DND-41 (cell line): ENCODE measurements at regions not wholly inside any gene's neighbourhood (a gene's known extent, or its start where the extent isn't known, plus 50 kb on each side); places are given as distances from the start of the nearest gene placed in this dataset.

ENCODE experiments used
- ATAC-seq: fragments of 200-7000 bp; cut with Tn5 transposase; 3 replicates; pipeline ENCODE4 v1.9.1; 2021; ENCODE audit warnings: low read depth; ENCODE audit not compliant: insufficient read depth
- DNase-seq: peaks from one replicate; pipeline ENCODE4 v3.0.0-alpha.2; 2020
- H2AFZ ChIP-seq: 2 replicates; pipeline ENCODE4 v1.6.0; 2012; ENCODE audit warnings: low read depth, low read length
- H3K27ac ChIP-seq: 2 replicates; pipeline ENCODE4 v1.5.1; 2012; ENCODE audit warnings: low read length, inconsistent platforms
- H3K27me3 ChIP-seq: fragments of 200-600 bp; sonication (generic); 2 replicates; pipeline ENCODE4 v1.6.0; 2012; ENCODE audit warnings: low read length, mild to moderate bottlenecking, inconsistent platforms; ENCODE audit not compliant: insufficient read depth, poor library complexity
- H3K36me3 ChIP-seq: 2 replicates; pipeline ENCODE4 v1.5.1; 2012; ENCODE audit warnings: low read length, inconsistent platforms; ENCODE audit not compliant: insufficient read depth
- H3K4me1 ChIP-seq: 2 replicates; pipeline ENCODE4 v1.5.1; 2012; ENCODE audit warnings: mild to moderate bottlenecking, low read length; ENCODE audit not compliant: insufficient read depth
- H3K4me2 ChIP-seq: 2 replicates; pipeline ENCODE4 v1.6.0; 2012; ENCODE audit warnings: mild to moderate bottlenecking, moderate library complexity, low read length, inconsistent platforms; ENCODE audit not compliant: insufficient read depth
- H3K4me3 ChIP-seq, 2 experiments: fragments of 200-600 bp in 1 of 2; shearing (Covaris generic) in 1 of 2; 2 replicates each; pipeline ENCODE4 v1.5.1; 2012 to 2016; ENCODE audit warnings: inconsistent platforms in 2 of 2, low read length in 2 of 2, mild to moderate bottlenecking in 2 of 2, low read depth in 1 of 2, moderate library complexity in 1 of 2
- H3K79me2 ChIP-seq: 2 replicates; pipeline ENCODE4 v1.6.0; 2012; ENCODE audit warnings: low read length, inconsistent platforms; ENCODE audit not compliant: insufficient read depth
- H3K9ac ChIP-seq: 2 replicates; pipeline ENCODE4 v1.6.0; 2012; ENCODE audit warnings: low read depth, mild to moderate bottlenecking, inconsistent platforms, low read length, moderate library complexity
- H3K9me3 ChIP-seq: 2 replicates; pipeline ENCODE4 v1.5.1; 2012; ENCODE audit warnings: low read length, moderate library complexity, mild to moderate bottlenecking, inconsistent platforms; ENCODE audit not compliant: insufficient read depth, severe bottlenecking
- H4K20me1 ChIP-seq: 2 replicates; pipeline ENCODE4 v1.6.0; 2012; ENCODE audit warnings: low read length; ENCODE audit not compliant: insufficient read depth
- EZH2 ChIP-seq: IDR thresholded peaks from 3 replicates; pipeline ENCODE4 v1.6.1; 2012; ENCODE audit warnings: borderline replicate concordance, low read depth, mild to moderate bottlenecking, moderate library complexity, low read length, inconsistent platforms; ENCODE audit not compliant: severe bottlenecking
- TF ChIP-seq, protein P1 (sequence below): IDR thresholded peaks from 2 replicates; pipeline ENCODE4 v1.5.1; 2012; ENCODE audit warnings: borderline replicate concordance, low read length, moderate library complexity, mild to moderate bottlenecking; ENCODE audit not compliant: poor library complexity, severe bottlenecking; ENCODE audit errors: extremely low read depth

DNA sequence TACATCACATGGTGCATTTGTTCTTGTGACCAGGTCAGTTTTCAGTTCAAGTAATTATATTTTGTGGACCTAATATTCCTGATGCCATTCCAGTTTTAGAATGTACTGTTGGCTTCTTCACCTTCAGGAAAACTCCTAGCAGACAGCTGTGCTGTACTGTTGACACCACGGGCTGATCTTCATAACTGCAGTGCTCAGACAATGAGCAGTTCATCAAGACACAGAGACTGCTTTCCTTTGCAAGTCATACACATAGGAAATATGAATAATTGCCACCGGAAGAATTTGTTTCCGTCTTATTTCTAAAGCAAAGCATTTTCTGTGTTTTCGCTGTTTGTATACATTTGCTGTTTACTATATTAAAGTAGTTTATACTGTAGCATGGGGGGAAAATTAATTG lies 89.8 kb downstream of the C6orf118 start:
- Histone ChIP-seq H4K20me1 (no peaks in the 10 kb centered on the region), H3K9me3 (no peaks in the 10 kb centered on the region), H3K36me3 (no peaks in the 10 kb centered on the region), H3K9ac (no peak overlapping the region), H3K27ac (no peak overlapping the region), H3K4me1 (no peaks in the 10 kb centered on the region), H3K4me2 (no peak overlapping the region), H3K79me2 (no peaks in the 10 kb centered on the region), H3K4me3 (no peak overlapping the region), H3K27me3 (no peaks in the 10 kb centered on the region), H2AFZ (no peak overlapping the region)
- DNase-seq (no peak), ATAC-seq (no peak)
- TF ChIP-seq EZH2 = no peak

DNA sequence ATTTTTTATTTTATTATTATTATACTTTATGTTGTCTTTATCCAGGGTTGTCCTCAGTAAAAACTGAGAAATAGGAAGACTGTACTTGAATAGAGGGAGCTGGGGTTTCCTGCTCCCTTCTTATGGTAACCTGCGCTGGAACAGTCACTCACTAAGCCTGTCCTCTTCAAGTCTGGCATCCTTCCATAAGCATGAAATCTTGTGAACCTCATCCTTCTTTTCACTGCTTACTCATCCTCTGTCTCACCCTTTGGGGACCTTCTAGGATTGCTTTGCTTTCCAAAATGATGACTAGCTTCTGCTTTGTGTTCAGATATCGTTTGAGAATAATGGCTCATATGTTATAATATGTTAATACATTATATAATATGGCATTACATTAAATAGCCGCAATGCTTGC lies 90.6 kb downstream of the C6orf118 start:
- no peaks in the 10 kb centered on the region for H4K20me1 ChIP-seq
- no peaks in the 10 kb centered on the region for H3K4me1 ChIP-seq
- no peak for ATAC-seq
- no peak overlapping the region for H2AFZ ChIP-seq
- H3K27ac ChIP-seq = no peak overlapping the region
- no peaks in the 10 kb centered on the region for H3K27me3 ChIP-seq
- H3K79me2 ChIP-seq = no peaks in the 10 kb centered on the region
- H3K9me3 ChIP-seq = no peaks in the 10 kb centered on the region
- DNase-seq = no peak
- H3K4me2 ChIP-seq = no peak overlapping the region
- H3K9ac ChIP-seq = no peak overlapping the region
- no peaks in the 10 kb centered on the region for H3K36me3 ChIP-seq
- H3K4me3 ChIP-seq = no peak overlapping the region
- TF ChIP-seq EZH2 = no peak
- TF ChIP-seq, protein P1, sequence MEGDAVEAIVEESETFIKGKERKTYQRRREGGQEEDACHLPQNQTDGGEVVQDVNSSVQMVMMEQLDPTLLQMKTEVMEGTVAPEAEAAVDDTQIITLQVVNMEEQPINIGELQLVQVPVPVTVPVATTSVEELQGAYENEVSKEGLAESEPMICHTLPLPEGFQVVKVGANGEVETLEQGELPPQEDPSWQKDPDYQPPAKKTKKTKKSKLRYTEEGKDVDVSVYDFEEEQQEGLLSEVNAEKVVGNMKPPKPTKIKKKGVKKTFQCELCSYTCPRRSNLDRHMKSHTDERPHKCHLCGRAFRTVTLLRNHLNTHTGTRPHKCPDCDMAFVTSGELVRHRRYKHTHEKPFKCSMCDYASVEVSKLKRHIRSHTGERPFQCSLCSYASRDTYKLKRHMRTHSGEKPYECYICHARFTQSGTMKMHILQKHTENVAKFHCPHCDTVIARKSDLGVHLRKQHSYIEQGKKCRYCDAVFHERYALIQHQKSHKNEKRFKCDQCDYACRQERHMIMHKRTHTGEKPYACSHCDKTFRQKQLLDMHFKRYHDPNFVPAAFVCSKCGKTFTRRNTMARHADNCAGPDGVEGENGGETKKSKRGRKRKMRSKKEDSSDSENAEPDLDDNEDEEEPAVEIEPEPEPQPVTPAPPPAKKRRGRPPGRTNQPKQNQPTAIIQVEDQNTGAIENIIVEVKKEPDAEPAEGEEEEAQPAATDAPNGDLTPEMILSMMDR = no peak

DNA sequence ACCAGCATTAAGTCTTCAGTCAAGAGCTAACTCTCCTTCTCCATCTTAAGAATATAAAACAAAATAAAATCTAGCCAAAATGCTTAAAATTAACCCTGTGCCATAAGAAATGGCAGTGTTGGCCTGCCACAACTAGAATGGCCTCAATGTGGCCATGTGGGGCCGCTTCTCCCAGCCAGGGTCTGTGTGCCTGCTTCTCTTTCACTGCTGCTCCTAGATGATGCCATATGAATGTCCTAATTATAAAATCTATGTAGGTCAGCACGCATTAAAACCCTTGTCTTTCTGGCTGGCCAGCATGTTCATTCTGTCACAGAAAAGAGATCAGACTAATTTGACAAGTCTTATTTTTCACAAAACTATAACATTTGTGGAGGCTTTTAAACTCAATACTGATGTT lies 102.6 kb downstream of the C6orf118 start:
- Histone ChIP-seq H3K4me1 (no peaks in the 10 kb centered on the region), H4K20me1 (no peaks in the 10 kb centered on the region), H3K4me3 (no peak overlapping the region), H3K9ac (no peak overlapping the region), H3K36me3 (no peaks in the 10 kb centered on the region), H3K79me2 (no peaks in the 10 kb centered on the region), H2AFZ (no peak overlapping the region), H3K27ac (no peak overlapping the region), H3K27me3 (no peaks in the 10 kb centered on the region), H3K4me2 (no peak overlapping the region), H3K9me3 (no peaks in the 10 kb centered on the region)
- no peak for TF ChIP-seq EZH2
- TF ChIP-seq, protein P1 = no peak
- ATAC-seq (no peak), DNase-seq (no peak)

DNA sequence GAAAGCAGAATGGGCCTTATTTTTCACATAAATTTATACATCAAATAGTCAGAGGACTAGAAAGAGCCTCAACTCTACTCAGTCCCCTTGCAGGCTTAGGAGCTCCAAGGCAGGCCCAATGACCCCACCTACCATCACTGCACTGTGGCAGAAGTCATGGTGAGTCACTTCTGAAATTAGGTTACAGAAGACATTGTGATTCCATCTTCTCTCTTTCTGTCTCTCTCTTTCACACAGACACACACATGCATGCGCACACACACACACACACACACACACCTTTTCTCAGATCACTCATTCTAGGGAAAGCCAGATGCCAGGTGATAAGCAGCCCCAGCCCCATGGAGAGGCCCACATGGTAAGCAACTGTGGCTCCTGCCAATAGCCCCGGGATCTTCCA lies 103.8 kb downstream of the C6orf118 start:
- H2AFZ ChIP-seq = no peak overlapping the region
- no peak overlapping the region for H3K27ac ChIP-seq
- no peaks in the 10 kb centered on the region for H3K36me3 ChIP-seq
- H3K9me3 ChIP-seq = no peaks in the 10 kb centered on the region
- no peak overlapping the region for H3K9ac ChIP-seq
- H4K20me1 ChIP-seq = no peaks in the 10 kb centered on the region
- ATAC-seq (no peak), DNase-seq (no peak)
- H3K27me3 ChIP-seq = no peaks in the 10 kb centered on the region
- H3K4me2 ChIP-seq = no peak overlapping the region
- no peaks in the 10 kb centered on the region for H3K79me2 ChIP-seq
- no peak overlapping the region for H3K4me3 ChIP-seq
- H3K4me1 ChIP-seq = no peaks in the 10 kb centered on the region
- TF ChIP-seq, protein P1 = no peak
- TF ChIP-seq EZH2 = no peak
